CD14-positive monocyte (primary cell): ENCODE measurements at regions not wholly inside any gene's neighbourhood (a gene's known extent, or its start where the extent isn't known, plus 50 kb on each side); places are given as distances from the start of the nearest gene placed in this dataset.

Experiments
- DNase-seq, 3 donors: peaks; one replicate each; pipeline ENCODE4 v3.0.0-alpha.2; 2011 to 2022
- H2AFZ ChIP-seq: 2 replicates; pipeline ENCODE4 v1.6.0; 2012; ENCODE audit warnings: mild to moderate bottlenecking, low read depth, low read length, inconsistent platforms; ENCODE audit not compliant: insufficient read depth, poor library complexity, severe bottlenecking
- H3K27ac ChIP-seq, 2 donors: 1 replicate in 1 of 2; 2 replicates in 1 of 2; pipeline ENCODE4 v1.5.1; 2012 to 2013; ENCODE audit warnings: low read length in 2 of 2, control low read depth in 1 of 2, inconsistent platforms in 1 of 2, low read depth in 1 of 2, mild to moderate bottlenecking in 1 of 2
- H3K27me3 ChIP-seq, 2 donors: one replicate each; pipeline versions ENCODE4 v1.6.0 to v1.6.1; 2011 to 2013; ENCODE audit warnings: low read length in 2 of 2; ENCODE audit not compliant: control insufficient read depth in 2 of 2, insufficient read depth in 2 of 2
- H3K36me3 ChIP-seq, 2 donors: replicated peaks in 1 of 2; 1 replicate in 1 of 2; 2 replicates in 1 of 2; pipeline versions ENCODE4 v1.5.1 to v1.6.1; 2012 to 2013; ENCODE audit warnings: low read length in 2 of 2, control low read depth in 1 of 2, inconsistent platforms in 1 of 2, mild to moderate bottlenecking in 1 of 2; ENCODE audit not compliant: insufficient read depth in 2 of 2, control insufficient read depth in 1 of 2
- H3K4me1 ChIP-seq, 2 donors: 1 replicate in 1 of 2; 2 replicates in 1 of 2; pipeline versions ENCODE4 v1.5.1 to v1.6.1; 2012 to 2013; ENCODE audit warnings: low read length in 2 of 2, control low read depth in 1 of 2, inconsistent platforms in 1 of 2, mild to moderate bottlenecking in 1 of 2, moderate library complexity in 1 of 2; ENCODE audit not compliant: insufficient read depth in 2 of 2, control insufficient read depth in 1 of 2
- H3K4me2 ChIP-seq: replicated peaks from 2 replicates; pipeline ENCODE3; 2012; ENCODE audit warnings: low read length, moderate library complexity, mild to moderate bottlenecking; ENCODE audit not compliant: poor library complexity, severe bottlenecking; ENCODE audit errors: extremely low read depth
- H3K4me3 ChIP-seq, 3 experiments: fragments of 200-600 bp in 1 of 3; sonication (generic) in 1 of 3; replicated peaks in 1 of 3; 1 replicate in 2 of 3; 2 replicates in 1 of 3; pipeline ENCODE4 v1.5.1; 2011 to 2013; ENCODE audit warnings: low read length in 3 of 3, mild to moderate bottlenecking in 3 of 3, control low read depth in 2 of 3, low read depth in 2 of 3, inconsistent platforms in 1 of 3, moderate library complexity in 1 of 3
- H3K79me2 ChIP-seq: 2 replicates; pipeline ENCODE4 v1.6.0; 2012; ENCODE audit warnings: mild to moderate bottlenecking, control low read depth, inconsistent platforms, low read length, moderate library complexity; ENCODE audit not compliant: insufficient read depth
- H3K9ac ChIP-seq: 2 replicates; pipeline ENCODE4 v1.6.0; 2017; ENCODE audit warnings: low read length, mild to moderate bottlenecking; ENCODE audit not compliant: insufficient read depth, poor library complexity, severe bottlenecking
- H3K9me3 ChIP-seq, 2 donors: replicated peaks in 1 of 2; 1 replicate in 1 of 2; 2 replicates in 1 of 2; pipeline versions ENCODE4 v1.5.1 to v1.6.1; 2012 to 2013; ENCODE audit warnings: low read length in 2 of 2, control low read depth in 1 of 2; ENCODE audit not compliant: control insufficient read depth in 1 of 2, insufficient read depth in 1 of 2
- H4K20me1 ChIP-seq: 2 replicates; pipeline ENCODE4 v1.6.0; 2012; ENCODE audit warnings: mild to moderate bottlenecking, low read length, control low read depth, moderate library complexity; ENCODE audit not compliant: insufficient read depth
- H3K27ac Mint-ChIP-seq, 7 donors: one replicate each; pipeline ENCODE4 v1.8.0; 2020; ENCODE audit warnings: mild to moderate bottlenecking in 7 of 7, mixed read lengths in 7 of 7, moderate library complexity in 6 of 7, inconsistent platforms in 2 of 7
- H3K27me3 Mint-ChIP-seq, 3 donors: one replicate each; pipeline ENCODE4 v1.8.0; 2021 to 2022; ENCODE audit warnings: low read depth in 3 of 3, mild to moderate bottlenecking in 3 of 3, mixed read lengths in 3 of 3, moderate library complexity in 3 of 3, inconsistent platforms in 1 of 3
- H3K36me3 Mint-ChIP-seq, 2 donors: one replicate each; pipeline ENCODE4 v1.8.0; 2020; ENCODE audit warnings: mixed read lengths in 2 of 2, inconsistent platforms in 1 of 2, mild to moderate bottlenecking in 1 of 2
- H3K4me1 Mint-ChIP-seq: one replicate; pipeline ENCODE4 v1.8.0; 2020; ENCODE audit warnings: mild to moderate bottlenecking, mixed read lengths
- H3K4me3 Mint-ChIP-seq, 2 donors: one replicate each; pipeline ENCODE4 v1.8.0; 2020; ENCODE audit warnings: mild to moderate bottlenecking in 2 of 2, mixed read lengths in 2 of 2, moderate library complexity in 1 of 2
- H3K9me3 Mint-ChIP-seq, 7 donors: one replicate each; pipeline ENCODE4 v1.8.0; 2020 to 2022; ENCODE audit warnings: mixed read lengths in 7 of 7, mild to moderate bottlenecking in 6 of 7, moderate library complexity in 6 of 7, inconsistent platforms in 2 of 7
- CTCF ChIP-seq: fragments of 200-600 bp; IDR thresholded peaks from one replicate; pipeline ENCODE4 v1.8.0; 2022; ENCODE audit warnings: antibody characterized with exemption, mild to moderate bottlenecking
- WGBS: methylation state at CpG from one replicate; pipeline ENCODE4 v1.1.5; 2013; ENCODE audit warnings: missing lambda C conversion rate; ENCODE audit not compliant: insufficient coverage; 5-methylcytosine and 5-hydroxymethylcytosine counted together
- intact Hi-C, 2 donors: fragments of 100-400 bp; cut with micrococcal nuclease; formaldehyde crosslinking; loops; one replicate each; pipeline versions ENCODE4 v1.15.0 to v1.15.1; 2023

DNA sequence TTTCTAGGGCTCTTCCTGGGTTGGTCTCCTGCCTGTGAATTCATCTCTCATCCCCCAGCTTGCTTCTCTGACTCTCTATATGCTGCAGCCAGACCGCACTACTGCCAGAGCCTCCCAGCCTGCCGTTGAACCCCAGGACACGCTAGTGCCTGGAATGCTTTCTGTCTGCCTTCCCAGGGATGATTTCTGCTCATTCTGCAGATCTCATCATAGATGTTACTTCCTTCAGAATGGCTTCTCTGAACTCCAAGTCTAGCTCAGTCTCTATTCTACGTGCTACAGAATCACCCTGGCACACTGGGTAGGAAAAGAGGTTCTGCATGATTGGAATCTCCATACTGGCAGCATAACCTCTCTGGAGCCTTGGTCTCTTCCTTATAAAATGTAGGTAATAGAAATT is 94.8 kb upstream of the RAB12 start:
- Histone ChIP-seq H3K27me3 (no peaks in the 10 kb centered on the region), H3K27ac (no peak overlapping the region), H3K4me2 (no peak overlapping the region), H2AFZ (no peak overlapping the region), H3K79me2 (no peaks in the 10 kb centered on the region), H3K4me3 (no peak overlapping the region), H3K9ac (no peak overlapping the region), H3K36me3 (no peaks in the 10 kb centered on the region), H4K20me1 (no peaks in the 10 kb centered on the region), H3K4me1 (no peaks in the 10 kb centered on the region), H3K9me3 (no peaks in the 10 kb centered on the region)
- Mint-ChIP-seq H3K27me3 (peaks cover 2 to 12% (median 5%) of the 10 kb centered on the region in 3 donors), H3K4me3 (no peak overlapping the region), H3K9me3 (peaks cover 0 to 7% (median 0%) of the 10 kb centered on the region in 7 donors), H3K36me3 (no peaks in the 10 kb centered on the region), H3K4me1 (no peaks in the 10 kb centered on the region), H3K27ac (no peak overlapping the region)
- intact Hi-C loops: no loop called here
- no peak for DNase-seq
- 100% methylated on average over 3 of the region's 4 CpGs for WGBS
- TF ChIP-seq CTCF: no peak

DNA sequence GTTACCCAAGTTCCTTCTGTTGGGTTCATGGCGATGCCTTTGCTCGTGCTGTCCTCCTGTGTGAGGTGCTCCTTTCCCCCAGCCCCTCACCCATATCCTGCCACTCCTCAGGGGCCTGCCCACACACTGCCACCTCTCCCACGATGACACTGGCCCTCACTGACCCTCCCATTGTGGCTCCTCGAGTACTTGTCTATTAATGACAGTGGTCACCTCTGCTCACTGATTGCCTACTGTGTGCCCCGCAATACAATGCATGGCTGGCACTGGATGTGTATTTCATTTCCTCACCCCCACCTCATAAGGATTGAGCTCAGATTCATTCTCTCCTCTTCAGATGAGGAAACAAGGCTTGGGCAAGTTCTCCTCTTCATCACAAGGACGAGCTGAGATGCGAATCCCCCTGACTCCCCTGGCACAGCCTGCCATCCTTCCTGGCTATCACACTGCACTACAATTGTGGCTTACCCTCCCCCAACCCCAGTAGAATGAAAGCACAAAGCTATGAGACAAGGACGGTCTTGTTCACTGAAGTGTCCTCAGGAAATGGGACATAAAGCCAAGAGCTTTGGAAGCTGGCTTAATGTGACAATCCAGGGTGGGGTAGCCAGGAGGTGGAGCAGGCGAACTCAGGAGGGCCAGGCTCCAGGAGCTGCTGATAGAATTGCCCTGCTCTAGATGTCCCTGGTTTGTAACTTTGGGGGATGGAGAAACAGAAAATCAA is 93.9 kb upstream of the RAB12 start:
- no peaks in the 10 kb centered on the region for H3K4me1 ChIP-seq
- H3K9me3 ChIP-seq: peaks cover 0 to 1% of the 10 kb centered on the region in 2 donors
- Mint-ChIP-seq H3K4me3 (no peak overlapping the region), H3K4me1 (no peaks in the 10 kb centered on the region), H3K27ac (no peak overlapping the region), H3K27me3 (peaks cover 2 to 8% (median 3%) of the 10 kb centered on the region in 3 donors), H3K36me3 (no peaks in the 10 kb centered on the region), H3K9me3 (peaks cover 0 to 9% (median 2%) of the 10 kb centered on the region in 7 donors)
- H3K9ac ChIP-seq: no peak overlapping the region
- 96% methylated on average over 8 of the region's 9 CpGs for WGBS
- DNase-seq: no peak
- no peaks in the 10 kb centered on the region for H4K20me1 ChIP-seq
- no peak overlapping the region for H2AFZ ChIP-seq
- intact Hi-C loops: no loop called here
- H3K79me2 ChIP-seq: no peaks in the 10 kb centered on the region
- H3K4me2 ChIP-seq: no peak overlapping the region
- TF ChIP-seq CTCF: no peak
- H3K36me3 ChIP-seq: no peaks in the 10 kb centered on the region
- H3K4me3 ChIP-seq: no peak overlapping the region
- H3K27ac ChIP-seq: no peak overlapping the region
- H3K27me3 ChIP-seq: no peaks in the 10 kb centered on the region
